T47D (cell line): ENCODE measurements at regions not wholly inside any gene's neighbourhood (a gene's known extent, or its start where the extent isn't known, plus 50 kb on each side); places are given as distances from the start of the nearest gene placed in this dataset.
"Not testable (repeated sequence)": the region's sequence is repeated elsewhere in the genome, so short reads cannot be mapped to it uniquely, and the experiment has no call there.

Experiments used
- DNase-seq, 2 experiments: peaks; one replicate each; pipeline versions ENCODE4 v3.0.0 to v3.0.0-alpha.2; 2011 to 2012; ENCODE audit warnings: low read depth in 1 of 2, low spot score in 1 of 2
- JUND ChIP-seq: IDR thresholded peaks from 2 replicates; pipeline ENCODE4 v1.6.1; 2012; ENCODE audit warnings: low read depth
- in situ Hi-C: cut with HindIII; loops from 2 replicates; pipeline ENCODE4 v1.10.0; 2016; ENCODE audit warnings: low sequenced_read_pairs, low pct_unique_long_range_greater_than_20kb

- no peak for TF ChIP-seq JUND
- in situ Hi-C loops, result no loop called here
- DNase-seq, result no peak
Observed at GRCh38 chr6:28656715-28657114, 131.0 kb downstream of the GPX5 start.

- TF ChIP-seq JUND, result no peak
Observed at GRCh38 chr6:28657381-28657768, 131.7 kb downstream of the GPX5 start.

GRCh38 chr6:28657769-28658465 is 132.2 kb downstream of the GPX5 start:
- TF ChIP-seq JUND, result no peak
- DNase-seq, result peak in 1 of 2 experiments; percentile 60
- in situ Hi-C loops, result no loop called here

More at GRCh38 chr6:28657381-28657768, 131.7 kb downstream of the GPX5 start:
- in situ Hi-C loops, result no loop called here
- no peak for DNase-seq

GRCh38 chr6:28658475-28659249 is 133.0 kb downstream of the GPX5 start:
- TF ChIP-seq JUND, result no peak
- in situ Hi-C loops, result no loop called here
- DNase-seq, result no peak

GRCh38 chr6:28659250-28659566 is 133.5 kb downstream of the GPX5 start:
- no peak for DNase-seq
- no peak for TF ChIP-seq JUND
- in situ Hi-C loops, result no loop called here

GRCh38 chr6:28661097-28661713 is 135.5 kb downstream of the GPX5 start:
- no peak for TF ChIP-seq JUND
- DNase-seq, result no peak
- in situ Hi-C loops, result no loop called here

- TF ChIP-seq JUND, result no peak
- in situ Hi-C loops, result no loop called here
- DNase-seq, result no peak
Observed at GRCh38 chr6:28664870-28665396, 139.3 kb downstream of the GPX5 start.

- no peak for TF ChIP-seq JUND
- in situ Hi-C loops, result no loop called here
Observed at GRCh38 chr6:28673417-28673786, 147.7 kb downstream of the GPX5 start.

GRCh38 chr6:28673787-28674671 is 148.3 kb downstream of the GPX5 start:
- in situ Hi-C loops, result no loop called here
- peak in 1 of 2 experiments; percentile 59 for DNase-seq
- TF ChIP-seq JUND, result no peak

More at GRCh38 chr6:28673417-28673786, 147.7 kb downstream of the GPX5 start:
- no peak for DNase-seq

- DNase-seq, result no peak
- no peak for TF ChIP-seq JUND
- in situ Hi-C loops, result no loop called here
Observed at GRCh38 chr6:28675600-28675999, 149.9 kb downstream of the GPX5 start.

- no peak for DNase-seq
- in situ Hi-C loops, result no loop called here
- no peak for TF ChIP-seq JUND
Observed at GRCh38 chr6:28682542-28682941, 156.9 kb downstream of the GPX5 start.

GRCh38 chr6:28682956-28683685 is 157.4 kb downstream of the GPX5 start:
- in situ Hi-C loops, DNase-seq: not testable (repeated sequence)
